ENCODE measurements at regions not wholly inside any gene's neighbourhood (a gene's known extent, or its start where the extent isn't known, plus 50 kb on each side); places are given as distances from the start of the nearest gene placed in this dataset.

DNA sequence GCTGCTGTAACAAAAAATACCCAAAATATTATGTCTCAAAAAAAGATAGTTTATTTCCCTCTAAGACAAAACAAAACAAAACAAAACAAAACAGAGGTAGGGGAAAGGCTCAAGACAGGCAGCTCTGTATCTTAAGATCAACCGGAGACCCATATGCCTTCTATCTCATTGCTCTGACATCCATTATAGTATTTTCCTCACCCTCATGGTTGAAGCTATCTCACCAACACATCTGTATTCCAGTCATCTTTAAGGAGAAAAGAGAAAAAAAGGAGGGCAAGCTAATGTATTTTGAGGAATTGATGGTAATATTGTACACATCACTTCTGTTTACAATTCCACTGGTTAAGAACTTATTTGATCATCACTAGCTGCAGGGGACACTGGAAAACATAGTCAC lies 239.7 kb downstream of the ICOS start:
- Histone ChIP-seq H3K4me3 (no peak overlapping the region), H3K9me3 (no peaks in the 10 kb centered on the region), H3K27ac (no peak overlapping the region), H3K27me3 (peaks cover 0 to 5% (median 0%) of the 10 kb centered on the region in 7 donors), H3K4me1 (peaks cover 0 to 14% (median 4%) of the 10 kb centered on the region in 9 donors), H3K36me3 (no peaks in the 10 kb centered on the region)
- intact Hi-C loops (cut with DNase I), result loop anchor here in 6 of 10 donors (2.0 to 10.0 kb wide), 6 partner anchors 28 to 152 kb away; no protein-coding TSS in a partner anchor
- DNase-seq (no peak), ATAC-seq (no peak)
- WGBS, 2 donors, result 94 to 100% methylated on average over 1 of the region's 1 CpG
- TF ChIP-seq, protein P1, sequence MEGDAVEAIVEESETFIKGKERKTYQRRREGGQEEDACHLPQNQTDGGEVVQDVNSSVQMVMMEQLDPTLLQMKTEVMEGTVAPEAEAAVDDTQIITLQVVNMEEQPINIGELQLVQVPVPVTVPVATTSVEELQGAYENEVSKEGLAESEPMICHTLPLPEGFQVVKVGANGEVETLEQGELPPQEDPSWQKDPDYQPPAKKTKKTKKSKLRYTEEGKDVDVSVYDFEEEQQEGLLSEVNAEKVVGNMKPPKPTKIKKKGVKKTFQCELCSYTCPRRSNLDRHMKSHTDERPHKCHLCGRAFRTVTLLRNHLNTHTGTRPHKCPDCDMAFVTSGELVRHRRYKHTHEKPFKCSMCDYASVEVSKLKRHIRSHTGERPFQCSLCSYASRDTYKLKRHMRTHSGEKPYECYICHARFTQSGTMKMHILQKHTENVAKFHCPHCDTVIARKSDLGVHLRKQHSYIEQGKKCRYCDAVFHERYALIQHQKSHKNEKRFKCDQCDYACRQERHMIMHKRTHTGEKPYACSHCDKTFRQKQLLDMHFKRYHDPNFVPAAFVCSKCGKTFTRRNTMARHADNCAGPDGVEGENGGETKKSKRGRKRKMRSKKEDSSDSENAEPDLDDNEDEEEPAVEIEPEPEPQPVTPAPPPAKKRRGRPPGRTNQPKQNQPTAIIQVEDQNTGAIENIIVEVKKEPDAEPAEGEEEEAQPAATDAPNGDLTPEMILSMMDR (IDR thresholded peaks at IDR 0.05), result no peak

DNA sequence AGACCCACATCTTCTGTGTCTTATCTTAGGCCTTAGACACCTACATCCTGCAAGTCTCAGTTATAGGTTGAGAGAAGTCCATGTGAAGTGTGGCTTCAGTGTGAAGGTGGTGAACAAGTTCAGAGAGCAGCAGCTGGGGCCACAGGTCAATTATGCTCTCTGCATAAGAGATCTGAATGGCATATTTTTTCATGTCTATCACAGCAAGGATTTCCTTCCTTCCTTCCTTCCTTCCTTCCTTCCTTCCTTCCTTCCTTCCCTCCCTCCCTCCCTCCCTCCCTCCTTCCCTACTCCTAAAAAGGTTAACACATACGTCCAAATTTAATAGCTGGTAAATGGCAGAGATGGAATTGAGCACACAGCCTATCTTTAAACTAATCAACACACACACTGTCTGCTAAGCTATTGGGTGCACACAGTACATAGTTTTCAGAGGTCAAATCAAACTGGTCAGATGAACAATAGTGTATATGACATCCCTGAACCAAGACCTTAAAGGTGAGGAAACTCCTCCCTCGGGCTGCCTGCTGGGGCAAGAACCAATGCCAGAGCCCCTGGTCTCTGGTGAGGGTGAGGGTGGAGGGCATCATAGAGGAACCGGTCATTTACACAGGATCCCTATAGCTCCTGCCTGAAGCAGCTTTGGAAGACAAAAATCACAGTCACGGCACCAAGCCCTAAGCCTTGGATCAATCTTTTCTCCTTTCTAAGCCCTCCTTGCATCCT lies 240.9 kb downstream of the ICOS start:
- intact Hi-C loops (cut with DNase I), result loop anchor here in 6 of 10 donors (1.0 to 10.0 kb wide), 7 partner anchors 29 to 153 kb away; no protein-coding TSS in a partner anchor
- 77 to 79% methylated on average over 4 of the region's 4 CpGs for WGBS, 2 donors
- H3K4me3 ChIP-seq, result no peak overlapping the region
- H3K4me1 ChIP-seq, result peaks cover 0 to 14% (median 4%) of the 10 kb centered on the region in 9 donors
- H3K36me3 ChIP-seq, result no peaks in the 10 kb centered on the region
- ATAC-seq (peak in 2 of 8 donors; percentile 11 to 14), DNase-seq (no peak)
- no peak overlapping the region for H3K27ac ChIP-seq
- no peaks in the 10 kb centered on the region for H3K27me3 ChIP-seq
- H3K9me3 ChIP-seq, result no peaks in the 10 kb centered on the region
- TF ChIP-seq, protein P1 (IDR thresholded peaks at IDR 0.05), result no peak

DNA sequence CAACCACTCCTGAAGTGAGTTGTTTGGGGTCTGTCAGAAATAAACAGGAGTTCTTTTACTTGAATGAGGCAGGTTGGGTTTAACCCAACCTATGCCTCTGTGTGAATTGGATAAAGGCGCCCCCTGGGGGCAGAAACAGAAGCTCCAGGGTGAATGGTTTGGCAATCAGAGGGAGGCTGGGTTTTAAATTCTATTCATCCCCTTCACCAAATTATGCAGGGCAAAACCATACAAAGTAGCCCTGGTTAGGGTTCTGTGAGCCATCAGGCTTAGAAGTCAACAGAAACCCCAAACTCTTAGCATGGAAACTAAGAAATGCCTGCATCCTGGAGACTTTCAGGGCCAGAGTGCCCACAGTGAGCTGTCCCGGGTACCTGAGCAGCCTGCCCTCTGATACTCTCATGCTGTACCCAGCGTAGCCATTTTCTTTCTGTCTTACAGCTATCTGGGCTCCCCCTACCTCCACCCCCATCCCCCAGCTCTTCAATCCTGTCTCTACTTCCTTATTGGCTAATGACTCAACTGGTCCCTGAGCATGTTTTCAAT lies 241.5 kb downstream of the ICOS start:
- intact Hi-C loops (cut with DNase I), result loop anchor here in 7 of 10 donors (1.0 to 10.0 kb wide), 8 partner anchors 29 to 153 kb away; no protein-coding TSS in a partner anchor
- ATAC-seq (peak in 6 of 8 donors; percentile 46 to 77 (median 62)), DNase-seq (peak; percentile 34 to 52)
- H3K27ac ChIP-seq, result no peak overlapping the region
- 44 to 61% methylated on average over 3 of the region's 3 CpGs for WGBS, 2 donors
- no peaks in the 10 kb centered on the region for H3K27me3 ChIP-seq
- H3K4me3 ChIP-seq, result no peak overlapping the region
- no peaks in the 10 kb centered on the region for H3K36me3 ChIP-seq
- H3K9me3 ChIP-seq, result no peaks in the 10 kb centered on the region
- peaks cover 0 to 14% (median 4%) of the 10 kb centered on the region in 9 donors for H3K4me1 ChIP-seq
- TF ChIP-seq, protein P1 (IDR thresholded peaks at IDR 0.05), result peak; percentile 46 to 77 (median 70)

DNA sequence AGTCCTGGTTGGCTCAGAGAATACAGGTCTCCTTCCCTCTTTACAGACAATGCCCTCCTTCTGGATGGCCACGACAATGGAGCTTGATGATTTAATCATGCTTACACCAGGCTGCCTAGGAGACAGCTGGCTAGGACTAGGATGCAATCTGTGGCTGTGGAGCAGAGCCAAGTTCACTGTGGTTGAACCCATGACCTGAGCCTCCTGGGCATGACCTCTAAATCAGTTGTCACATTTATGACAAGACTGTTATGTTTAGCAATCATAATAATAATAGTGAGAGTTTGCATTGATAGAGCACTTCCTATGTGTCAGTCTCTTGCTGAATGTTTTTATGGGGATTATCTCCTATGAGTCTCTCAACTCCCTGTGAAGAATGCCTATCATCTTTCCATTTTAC lies 244.1 kb downstream of the ICOS start:
- no peaks in the 10 kb centered on the region for H3K9me3 ChIP-seq
- H3K4me1 ChIP-seq, result no peaks in the 10 kb centered on the region
- WGBS, 2 donors, result 45 to 63% methylated on average over 1 of the region's 1 CpG
- H3K36me3 ChIP-seq, result no peaks in the 10 kb centered on the region
- no peak overlapping the region for H3K27ac ChIP-seq
- H3K27me3 ChIP-seq, result peaks cover 0 to 3% (median 0%) of the 10 kb centered on the region in 7 donors
- intact Hi-C loops (cut with DNase I), result no loop called here
- TF ChIP-seq, protein P1 (IDR thresholded peaks at IDR 0.05), result no peak
- DNase-seq (no peak), ATAC-seq (no peak)
- H3K4me3 ChIP-seq, result no peak overlapping the region

All from heart right ventricle (tissue), 16 donors.